Right lobe of liver (tissue), 6 donors: ENCODE measurements at regions not wholly inside any gene's neighbourhood (a gene's known extent, or its start where the extent isn't known, plus 50 kb on each side); places are given as distances from the start of the nearest gene placed in this dataset.

Experiments used
- ATAC-seq, 4 donors: fragments of 200-7000 bp; cut with Tn5 transposase; one replicate each; pipeline ENCODE4 v1.9.1; 2020; ENCODE audit warnings: mild to moderate bottlenecking in 4 of 4, moderate library complexity in 4 of 4
- DNase-seq, 3 donors: peaks; one replicate each; pipeline ENCODE4 v3.0.0-alpha.2; 2020
- H3K27ac ChIP-seq, 3 donors: fragments of 200-600 bp; one replicate each; pipeline ENCODE4 v1.8.0; 2022
- H3K27me3 ChIP-seq, 2 donors: fragments of 200-600 bp; one replicate each; pipeline ENCODE4 v1.8.0; 2022
- H3K36me3 ChIP-seq, 4 donors: fragments of 200-600 bp; sonication (generic) in 1 of 4; one replicate each; pipeline versions ENCODE4 v1.5.1 to v1.8.0; 2017 to 2022; ENCODE audit warnings: control low read depth in 1 of 4
- H3K4me1 ChIP-seq, 4 donors: fragments of 200-600 bp; sonication (generic) in 1 of 4; one replicate each; pipeline versions ENCODE4 v1.5.1 to v1.8.0; 2017 to 2022; ENCODE audit warnings: control low read depth in 1 of 4
- H3K4me3 ChIP-seq, 3 donors: fragments of 200-600 bp; one replicate each; pipeline ENCODE4 v1.8.0; 2022
- H3K9me3 ChIP-seq, 4 donors: fragments of 200-600 bp; sonication (generic) in 1 of 4; one replicate each; pipeline versions ENCODE4 v1.5.1 to v1.8.0; 2017 to 2022; ENCODE audit warnings: control low read depth in 1 of 4
- POLR2A ChIP-seq: fragments of 450-650 bp; IDR thresholded peaks from one replicate; pipeline ENCODE4 v1.6.1; 2017; ENCODE audit warnings: antibody characterized with exemption, mild to moderate bottlenecking
- WGBS: methylation state at CpG from one replicate; pipeline ENCODE4 v1.1.6; 2018; ENCODE audit warnings: low coverage, low lambda C conversion rate; ENCODE audit not compliant: insufficient coverage; ENCODE audit errors: missing lambda C conversion rate; 5-methylcytosine and 5-hydroxymethylcytosine counted together
- intact Hi-C, 2 donors: fragments of 100-400 bp; cut with DNase I; formaldehyde crosslinking; loops; one replicate each; pipeline versions ENCODE4 v1.11.2 to v1.14.1; 2022
- TF ChIP-seq, protein P1 (sequence below), 4 donors: fragments of 200-600 bp in 3 of 4; fragments of 450-650 bp in 1 of 4; IDR thresholded peaks; one replicate each; pipeline versions ENCODE4 v1.5.1 to v1.8.0; 2016 to 2022; ENCODE audit warnings: antibody characterized with exemption in 4 of 4, mild to moderate bottlenecking in 2 of 4
- donor health status: DM: no; HTN: yes; CAD: no.
- donor health status: DM: no; HTN: no; CAD: no.
- donor health status: DM: no; HTN: no; CAD: no.
- donor health status: DM: no; HTN: yes; CAD: no.
- donor health status: DM: no; HTN: yes; CAD: no.

DNA sequence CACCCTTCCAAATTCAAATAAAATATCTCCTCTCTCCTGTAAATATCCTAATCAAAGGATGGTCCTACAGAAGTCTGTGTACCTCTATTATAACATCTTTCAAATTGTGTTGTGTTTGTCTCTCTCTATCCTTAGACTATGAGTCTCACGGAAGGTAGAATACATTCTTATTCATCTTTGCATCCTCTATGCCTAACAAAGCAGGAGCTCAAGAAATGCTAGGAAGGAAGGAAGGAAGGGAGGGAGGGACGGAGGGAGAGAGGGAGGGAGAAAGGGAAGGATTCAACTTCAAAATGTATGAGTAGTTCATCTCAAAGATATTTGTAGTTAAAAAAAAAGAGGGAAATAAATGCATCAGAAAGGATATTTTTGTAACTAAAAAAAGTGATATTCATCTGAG, 150.0 kb downstream of the RTP4 start:
- ATAC-seq (no peak), DNase-seq (no peak)
- no peak for TF ChIP-seq POLR2A
- TF ChIP-seq, protein P1, sequence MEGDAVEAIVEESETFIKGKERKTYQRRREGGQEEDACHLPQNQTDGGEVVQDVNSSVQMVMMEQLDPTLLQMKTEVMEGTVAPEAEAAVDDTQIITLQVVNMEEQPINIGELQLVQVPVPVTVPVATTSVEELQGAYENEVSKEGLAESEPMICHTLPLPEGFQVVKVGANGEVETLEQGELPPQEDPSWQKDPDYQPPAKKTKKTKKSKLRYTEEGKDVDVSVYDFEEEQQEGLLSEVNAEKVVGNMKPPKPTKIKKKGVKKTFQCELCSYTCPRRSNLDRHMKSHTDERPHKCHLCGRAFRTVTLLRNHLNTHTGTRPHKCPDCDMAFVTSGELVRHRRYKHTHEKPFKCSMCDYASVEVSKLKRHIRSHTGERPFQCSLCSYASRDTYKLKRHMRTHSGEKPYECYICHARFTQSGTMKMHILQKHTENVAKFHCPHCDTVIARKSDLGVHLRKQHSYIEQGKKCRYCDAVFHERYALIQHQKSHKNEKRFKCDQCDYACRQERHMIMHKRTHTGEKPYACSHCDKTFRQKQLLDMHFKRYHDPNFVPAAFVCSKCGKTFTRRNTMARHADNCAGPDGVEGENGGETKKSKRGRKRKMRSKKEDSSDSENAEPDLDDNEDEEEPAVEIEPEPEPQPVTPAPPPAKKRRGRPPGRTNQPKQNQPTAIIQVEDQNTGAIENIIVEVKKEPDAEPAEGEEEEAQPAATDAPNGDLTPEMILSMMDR (IDR thresholded peaks at IDR 0.05) = no peak
- H3K4me3 ChIP-seq = no peak overlapping the region
- 29% methylated on average over 2 of the region's 2 CpGs for WGBS
- H3K36me3 ChIP-seq = no peaks in the 10 kb centered on the region
- H3K27me3 ChIP-seq = no peaks in the 10 kb centered on the region
- H3K4me1 ChIP-seq = no peaks in the 10 kb centered on the region
- H3K27ac ChIP-seq = no peak overlapping the region
- intact Hi-C loops = no loop called here
- H3K9me3 ChIP-seq = no peaks in the 10 kb centered on the region

DNA sequence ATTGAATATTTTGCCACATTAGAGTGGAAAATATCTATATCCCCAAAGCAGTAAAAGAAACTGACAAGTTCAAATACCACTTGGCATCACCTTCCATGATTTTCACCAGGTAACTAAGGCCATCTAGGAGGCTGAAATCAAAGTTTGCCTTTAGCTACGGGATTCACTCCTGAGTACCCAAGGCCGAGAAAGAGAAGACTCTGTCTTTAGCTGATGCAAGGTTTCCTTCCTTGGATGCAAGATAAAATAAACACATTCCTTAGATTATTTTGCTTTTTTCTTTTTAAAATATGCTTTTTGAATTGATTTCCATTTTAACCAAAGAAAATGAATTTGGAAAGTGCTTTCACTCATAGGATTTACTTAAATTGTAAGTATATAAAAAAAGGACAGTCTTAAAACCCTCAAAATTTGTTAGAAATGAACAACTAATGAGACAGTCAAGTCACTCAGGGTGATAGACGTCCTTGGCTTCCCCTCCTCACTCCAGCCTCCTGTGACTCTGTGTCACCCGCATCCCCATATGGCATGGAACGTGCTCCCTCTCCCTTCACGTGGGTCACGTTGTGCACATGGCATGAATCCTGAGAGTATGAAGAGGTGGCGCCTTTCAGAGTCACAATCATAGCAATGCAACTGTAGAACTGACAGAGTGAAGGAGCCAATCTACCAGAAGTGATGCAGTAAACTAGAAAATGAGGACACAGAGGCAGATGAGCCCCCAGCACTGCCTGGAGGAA, 148.4 kb downstream of the RTP4 start:
- 67% methylated on average over 8 of the region's 8 CpGs for WGBS

DNA sequence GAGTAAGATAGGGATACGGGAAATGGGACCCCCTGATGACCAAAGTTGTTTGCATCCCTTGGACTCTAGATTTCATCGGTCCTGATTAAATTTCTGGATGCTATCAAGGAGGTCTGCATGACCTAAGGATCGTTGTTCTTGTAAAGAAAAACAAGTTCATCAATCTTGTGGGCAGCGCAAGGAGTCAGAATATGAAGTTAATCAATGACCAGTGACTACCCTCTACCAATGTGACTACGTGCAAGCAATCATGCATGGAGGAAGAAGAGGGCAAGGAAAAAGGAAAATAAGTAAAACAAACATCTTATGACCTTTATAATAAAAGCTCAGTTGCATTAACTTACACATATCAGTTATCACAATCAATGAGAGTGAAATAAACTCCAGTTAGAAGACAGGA, 139.7 kb downstream of the RTP4 start:
- WGBS = 48% methylated on average over 5 of the region's 5 CpGs
- Histone ChIP-seq H3K27me3 (no peaks in the 10 kb centered on the region), H3K4me1 (no peaks in the 10 kb centered on the region), H3K4me3 (no peak overlapping the region), H3K9me3 (no peaks in the 10 kb centered on the region), H3K36me3 (no peaks in the 10 kb centered on the region), H3K27ac (no peak overlapping the region)
- intact Hi-C loops = no loop called here
- TF ChIP-seq, protein P1 (IDR thresholded peaks at IDR 0.05) = no peak
- TF ChIP-seq POLR2A = no peak
- no peak for DNase-seq
- no peak for ATAC-seq

More for the DNA sequence above, 148.4 kb downstream of the RTP4 start:
- no peaks in the 10 kb centered on the region for H3K9me3 ChIP-seq
- no peak overlapping the region for H3K27ac ChIP-seq
- H3K4me1 ChIP-seq = no peaks in the 10 kb centered on the region
- intact Hi-C loops = no loop called here
- no peaks in the 10 kb centered on the region for H3K36me3 ChIP-seq
- no peaks in the 10 kb centered on the region for H3K27me3 ChIP-seq
- ATAC-seq = no peak
- no peak for DNase-seq
- TF ChIP-seq, protein P1 (IDR thresholded peaks at IDR 0.05) = no peak
- no peak for TF ChIP-seq POLR2A
- no peak overlapping the region for H3K4me3 ChIP-seq

DNA sequence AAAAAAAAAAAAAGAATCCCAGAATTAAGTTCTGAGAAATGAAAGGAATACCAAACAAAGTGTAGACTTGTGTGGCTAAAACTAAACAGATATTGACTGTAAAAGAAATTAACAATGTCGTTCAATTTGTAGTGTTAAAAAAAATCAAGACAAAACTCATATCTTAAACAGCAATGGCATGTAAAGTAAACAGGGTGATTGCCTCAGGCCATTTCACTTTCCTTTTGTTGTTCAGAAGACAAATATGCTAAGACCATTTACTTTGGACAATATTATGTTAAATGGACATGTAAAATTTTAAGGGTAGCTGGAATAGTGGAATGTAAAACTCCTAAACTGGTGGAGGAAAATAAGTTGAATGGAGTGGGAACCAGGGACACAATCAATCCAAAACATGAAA, 139.1 kb downstream of the RTP4 start:
- Histone ChIP-seq H3K36me3 (no peaks in the 10 kb centered on the region), H3K27me3 (no peaks in the 10 kb centered on the region), H3K4me1 (no peaks in the 10 kb centered on the region), H3K4me3 (no peak overlapping the region), H3K9me3 (no peaks in the 10 kb centered on the region), H3K27ac (no peak overlapping the region)
- no peak for DNase-seq
- no peak for ATAC-seq
- WGBS = 87% methylated on average over 1 of the region's 1 CpG
- intact Hi-C loops = no loop called here
- no peak for TF ChIP-seq POLR2A
- TF ChIP-seq, protein P1 (IDR thresholded peaks at IDR 0.05) = no peak
